ENCODE measurements at regions not wholly inside any gene's neighbourhood (a gene's known extent, or its start where the extent isn't known, plus 50 kb on each side); places are given as distances from the start of the nearest gene placed in this dataset.

DNA sequence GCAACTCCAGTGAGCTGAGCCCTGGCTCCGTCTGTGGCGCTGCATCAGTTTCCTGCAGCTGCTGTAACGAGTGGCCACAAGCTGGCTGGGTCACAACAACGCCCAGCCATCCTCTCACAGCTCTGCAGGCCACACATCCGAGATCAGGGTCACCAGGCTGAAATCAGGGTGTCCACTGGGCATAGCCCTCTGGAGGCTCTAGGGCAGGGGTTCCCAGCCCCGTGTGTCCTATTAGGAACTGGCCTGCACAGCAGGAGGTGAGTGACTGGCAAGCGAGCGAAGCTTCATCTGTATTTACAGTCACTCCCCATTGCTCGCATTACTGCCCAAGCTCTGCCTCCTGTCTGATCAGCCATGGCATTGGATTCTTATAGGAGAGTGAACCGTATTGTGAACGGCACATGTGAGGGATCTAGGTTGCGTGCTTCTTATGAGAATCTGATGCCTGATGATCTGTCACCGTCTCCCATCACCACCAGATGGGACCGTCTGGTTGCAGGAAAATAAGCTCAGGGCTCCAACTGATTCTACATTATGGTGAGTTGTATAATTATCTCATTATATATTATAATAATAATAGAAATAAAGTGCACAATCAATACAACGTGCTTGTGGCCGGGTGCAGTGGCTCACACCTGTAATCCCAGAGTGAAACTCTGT is 176.5 kb downstream of the SEC14L1 start:
- TF ChIP-seq, protein P1, sequence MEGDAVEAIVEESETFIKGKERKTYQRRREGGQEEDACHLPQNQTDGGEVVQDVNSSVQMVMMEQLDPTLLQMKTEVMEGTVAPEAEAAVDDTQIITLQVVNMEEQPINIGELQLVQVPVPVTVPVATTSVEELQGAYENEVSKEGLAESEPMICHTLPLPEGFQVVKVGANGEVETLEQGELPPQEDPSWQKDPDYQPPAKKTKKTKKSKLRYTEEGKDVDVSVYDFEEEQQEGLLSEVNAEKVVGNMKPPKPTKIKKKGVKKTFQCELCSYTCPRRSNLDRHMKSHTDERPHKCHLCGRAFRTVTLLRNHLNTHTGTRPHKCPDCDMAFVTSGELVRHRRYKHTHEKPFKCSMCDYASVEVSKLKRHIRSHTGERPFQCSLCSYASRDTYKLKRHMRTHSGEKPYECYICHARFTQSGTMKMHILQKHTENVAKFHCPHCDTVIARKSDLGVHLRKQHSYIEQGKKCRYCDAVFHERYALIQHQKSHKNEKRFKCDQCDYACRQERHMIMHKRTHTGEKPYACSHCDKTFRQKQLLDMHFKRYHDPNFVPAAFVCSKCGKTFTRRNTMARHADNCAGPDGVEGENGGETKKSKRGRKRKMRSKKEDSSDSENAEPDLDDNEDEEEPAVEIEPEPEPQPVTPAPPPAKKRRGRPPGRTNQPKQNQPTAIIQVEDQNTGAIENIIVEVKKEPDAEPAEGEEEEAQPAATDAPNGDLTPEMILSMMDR (IDR thresholded peaks at IDR 0.05): no peak
- TF ChIP-seq POLR2A (IDR thresholded peaks at IDR 0.05): no peak
